ENCODE measurements at regions not wholly inside any gene's neighbourhood (a gene's known extent, or its start where the extent isn't known, plus 50 kb on each side); places are given as distances from the start of the nearest gene placed in this dataset.

DNA sequence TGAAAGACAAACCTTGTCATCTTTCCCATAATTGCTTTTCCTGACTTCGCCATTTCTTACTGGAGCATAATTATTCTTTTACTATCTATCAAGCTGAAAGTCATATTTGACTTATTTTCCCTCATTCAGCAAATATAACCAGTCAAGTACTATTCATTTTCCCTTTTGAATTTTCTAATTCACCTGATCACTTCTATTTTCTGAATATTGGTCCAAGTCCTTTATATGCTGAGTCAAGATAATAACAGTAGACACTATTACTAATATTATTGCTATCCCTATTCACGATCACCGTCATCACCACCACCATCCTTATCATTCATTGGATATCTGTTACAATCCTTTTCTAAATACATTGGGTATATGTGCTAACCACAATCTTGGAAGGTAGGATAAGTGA lies 728.0 kb downstream of the NOVA1 start:
- ATAC-seq (no peak), DNase-seq (ENCODE audit: low read depth, low spot score) (no peak)
- H3K4me3 ChIP-seq (replicated peaks in 1 of 2; ENCODE audit: low read depth in 1 of 2, low read length in 2 of 2), result no peak overlapping the region
- TF ChIP-seq CBX3 (IDR thresholded peaks at IDR 0.05; ENCODE audit: low read depth) (no peak), ZFX (IDR thresholded peaks at IDR 0.05) (no peak), MAX (IDR thresholded peaks at IDR 0.05) (no peak), CEBPB (IDR thresholded peaks at IDR 0.05; ENCODE audit: low read depth) (no peak), SP1 (IDR thresholded peaks at IDR 0.05; ENCODE audit: low read depth) (no peak), YY1 (IDR thresholded peaks at IDR 0.05; ENCODE audit: extremely low read depth, insufficient replicate concordance, low read depth, low read length) (no peak), POLR2AphosphoS5 (IDR thresholded peaks at IDR 0.05; ENCODE audit: low read depth, low read length) (no peak), EZH2phosphoT487 (IDR thresholded peaks at IDR 0.05; ENCODE audit: borderline replicate concordance) (no peak), JUND (IDR thresholded peaks at IDR 0.05) (no peak), SIN3A (IDR thresholded peaks at IDR 0.05; ENCODE audit: low read depth) (no peak), EZH2 (IDR thresholded peaks at IDR 0.05) (no peak), TCF7L2 (IDR thresholded peaks at IDR 0.05; ENCODE audit: borderline replicate concordance, extremely low read depth, insufficient read depth, insufficient read length) (no peak)
- TF ChIP-seq, protein P1, sequence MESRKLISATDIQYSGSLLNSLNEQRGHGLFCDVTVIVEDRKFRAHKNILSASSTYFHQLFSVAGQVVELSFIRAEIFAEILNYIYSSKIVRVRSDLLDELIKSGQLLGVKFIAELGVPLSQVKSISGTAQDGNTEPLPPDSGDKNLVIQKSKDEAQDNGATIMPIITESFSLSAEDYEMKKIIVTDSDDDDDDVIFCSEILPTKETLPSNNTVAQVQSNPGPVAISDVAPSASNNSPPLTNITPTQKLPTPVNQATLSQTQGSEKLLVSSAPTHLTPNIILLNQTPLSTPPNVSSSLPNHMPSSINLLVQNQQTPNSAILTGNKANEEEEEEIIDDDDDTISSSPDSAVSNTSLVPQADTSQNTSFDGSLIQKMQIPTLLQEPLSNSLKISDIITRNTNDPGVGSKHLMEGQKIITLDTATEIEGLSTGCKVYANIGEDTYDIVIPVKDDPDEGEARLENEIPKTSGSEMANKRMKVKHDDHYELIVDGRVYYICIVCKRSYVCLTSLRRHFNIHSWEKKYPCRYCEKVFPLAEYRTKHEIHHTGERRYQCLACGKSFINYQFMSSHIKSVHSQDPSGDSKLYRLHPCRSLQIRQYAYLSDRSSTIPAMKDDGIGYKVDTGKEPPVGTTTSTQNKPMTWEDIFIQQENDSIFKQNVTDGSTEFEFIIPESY (IDR thresholded peaks at IDR 0.05; ENCODE audit: extremely low read depth, insufficient replicate concordance, low read length), result no peak
- TF ChIP-seq, protein P2, sequence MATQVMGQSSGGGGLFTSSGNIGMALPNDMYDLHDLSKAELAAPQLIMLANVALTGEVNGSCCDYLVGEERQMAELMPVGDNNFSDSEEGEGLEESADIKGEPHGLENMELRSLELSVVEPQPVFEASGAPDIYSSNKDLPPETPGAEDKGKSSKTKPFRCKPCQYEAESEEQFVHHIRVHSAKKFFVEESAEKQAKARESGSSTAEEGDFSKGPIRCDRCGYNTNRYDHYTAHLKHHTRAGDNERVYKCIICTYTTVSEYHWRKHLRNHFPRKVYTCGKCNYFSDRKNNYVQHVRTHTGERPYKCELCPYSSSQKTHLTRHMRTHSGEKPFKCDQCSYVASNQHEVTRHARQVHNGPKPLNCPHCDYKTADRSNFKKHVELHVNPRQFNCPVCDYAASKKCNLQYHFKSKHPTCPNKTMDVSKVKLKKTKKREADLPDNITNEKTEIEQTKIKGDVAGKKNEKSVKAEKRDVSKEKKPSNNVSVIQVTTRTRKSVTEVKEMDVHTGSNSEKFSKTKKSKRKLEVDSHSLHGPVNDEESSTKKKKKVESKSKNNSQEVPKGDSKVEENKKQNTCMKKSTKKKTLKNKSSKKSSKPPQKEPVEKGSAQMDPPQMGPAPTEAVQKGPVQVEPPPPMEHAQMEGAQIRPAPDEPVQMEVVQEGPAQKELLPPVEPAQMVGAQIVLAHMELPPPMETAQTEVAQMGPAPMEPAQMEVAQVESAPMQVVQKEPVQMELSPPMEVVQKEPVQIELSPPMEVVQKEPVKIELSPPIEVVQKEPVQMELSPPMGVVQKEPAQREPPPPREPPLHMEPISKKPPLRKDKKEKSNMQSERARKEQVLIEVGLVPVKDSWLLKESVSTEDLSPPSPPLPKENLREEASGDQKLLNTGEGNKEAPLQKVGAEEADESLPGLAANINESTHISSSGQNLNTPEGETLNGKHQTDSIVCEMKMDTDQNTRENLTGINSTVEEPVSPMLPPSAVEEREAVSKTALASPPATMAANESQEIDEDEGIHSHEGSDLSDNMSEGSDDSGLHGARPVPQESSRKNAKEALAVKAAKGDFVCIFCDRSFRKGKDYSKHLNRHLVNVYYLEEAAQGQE (IDR thresholded peaks at IDR 0.05; ENCODE audit: low read depth), result no peak
- TF ChIP-seq, protein P3, sequence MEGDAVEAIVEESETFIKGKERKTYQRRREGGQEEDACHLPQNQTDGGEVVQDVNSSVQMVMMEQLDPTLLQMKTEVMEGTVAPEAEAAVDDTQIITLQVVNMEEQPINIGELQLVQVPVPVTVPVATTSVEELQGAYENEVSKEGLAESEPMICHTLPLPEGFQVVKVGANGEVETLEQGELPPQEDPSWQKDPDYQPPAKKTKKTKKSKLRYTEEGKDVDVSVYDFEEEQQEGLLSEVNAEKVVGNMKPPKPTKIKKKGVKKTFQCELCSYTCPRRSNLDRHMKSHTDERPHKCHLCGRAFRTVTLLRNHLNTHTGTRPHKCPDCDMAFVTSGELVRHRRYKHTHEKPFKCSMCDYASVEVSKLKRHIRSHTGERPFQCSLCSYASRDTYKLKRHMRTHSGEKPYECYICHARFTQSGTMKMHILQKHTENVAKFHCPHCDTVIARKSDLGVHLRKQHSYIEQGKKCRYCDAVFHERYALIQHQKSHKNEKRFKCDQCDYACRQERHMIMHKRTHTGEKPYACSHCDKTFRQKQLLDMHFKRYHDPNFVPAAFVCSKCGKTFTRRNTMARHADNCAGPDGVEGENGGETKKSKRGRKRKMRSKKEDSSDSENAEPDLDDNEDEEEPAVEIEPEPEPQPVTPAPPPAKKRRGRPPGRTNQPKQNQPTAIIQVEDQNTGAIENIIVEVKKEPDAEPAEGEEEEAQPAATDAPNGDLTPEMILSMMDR (IDR thresholded peaks at IDR 0.05 in 2 of 3, conservative IDR thresholded peaks at IDR 0.05 in 1 of 3; ENCODE audit: borderline replicate concordance in 1 of 3, insufficient read depth in 1 of 3, low read depth in 2 of 3, low read length in 2 of 3), result no peak
- TF ChIP-seq, protein P4, sequence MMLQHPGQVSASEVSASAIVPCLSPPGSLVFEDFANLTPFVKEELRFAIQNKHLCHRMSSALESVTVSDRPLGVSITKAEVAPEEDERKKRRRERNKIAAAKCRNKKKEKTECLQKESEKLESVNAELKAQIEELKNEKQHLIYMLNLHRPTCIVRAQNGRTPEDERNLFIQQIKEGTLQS (IDR thresholded peaks at IDR 0.05), result no peak
- H3K27ac ChIP-seq (ENCODE audit: low read depth, low read length), result no peak overlapping the region
- H2AFZ ChIP-seq (ENCODE audit: low read depth, low read length, poor library complexity, severe bottlenecking), result no peak overlapping the region
- no TSS peak for BruUV-seq (replicated peaks)
- no peaks in the 10 kb centered on the region for H3K27me3 ChIP-seq (ENCODE audit: insufficient read depth, low read length)
- no peaks in the 10 kb centered on the region for H3K9me2 ChIP-seq (ENCODE audit: insufficient read depth)
- H4K20me1 ChIP-seq (ENCODE audit: insufficient read depth), result no peaks in the 10 kb centered on the region
- RAD21 ChIA-PET (ENCODE audit: low non-redundant PET in 1 of 2, low total read pairs in 2 of 2, uncharacterized antibody in 2 of 2, unreplicated experiment in 2 of 2), result no interaction called here
- no peaks in the 10 kb centered on the region for H3K79me2 ChIP-seq (ENCODE audit: insufficient read depth, low read length)
- no peak overlapping the region for H3K9ac ChIP-seq (ENCODE audit: low read length)
- H3K36me3 ChIP-seq (ENCODE audit: control insufficient read depth in 1 of 2, insufficient read depth in 2 of 2, low read length in 2 of 2), result no peaks in the 10 kb centered on the region
- CTCF ChIA-PET, result no interaction called here
- no peak overlapping the region for H3K4me2 ChIP-seq (ENCODE audit: low read length)
- peaks cover 10 to 35% of the 10 kb centered on the region in 2 experiments; a peak in 3 of 4 replicates for H3K9me3 ChIP-seq (ENCODE audit: control insufficient read depth in 1 of 2, insufficient read depth in 1 of 2, low read depth in 1 of 2, low read length in 2 of 2)
- intact Hi-C loops (cut with micrococcal nuclease), result no loop called here
- no peaks in the 10 kb centered on the region for H3K4me1 ChIP-seq (ENCODE audit: control insufficient read depth in 1 of 2, insufficient read depth in 2 of 2, low read length in 2 of 2)
- POLR2A ChIA-PET, result no interaction called here

Data from HCT116 (cell line).